ENCODE measurements at regions not wholly inside any gene's neighbourhood (a gene's known extent, or its start where the extent isn't known, plus 50 kb on each side); places are given as distances from the start of the nearest gene placed in this dataset.

- TF ChIP-seq POLR2A (IDR thresholded peaks at IDR 0.05) (no peak), CTCF (IDR thresholded peaks at IDR 0.05) (no peak)
Measured at GRCh38 chr1:209319057-209319432, 264.5 kb upstream of the CAMK1G start.
